ENCODE measurements at regions not wholly inside any gene's neighbourhood (a gene's known extent, or its start where the extent isn't known, plus 50 kb on each side); places are given as distances from the start of the nearest gene placed in this dataset.

GRCh38 chr20:6698056-6698455 is 69.4 kb upstream of the BMP2 start:
- TF ChIP-seq CTCF (IDR thresholded peaks at IDR 0.05 in 8 of 11, conservative IDR thresholded peaks at IDR 0.05 in 3 of 11) (no peak), POLR2AphosphoS5 (IDR thresholded peaks at IDR 0.05) (no peak), POLR2A (IDR thresholded peaks at IDR 0.05) (no peak)

Data from spleen (tissue), 7 donors.